ENCODE measurements at regions not wholly inside any gene's neighbourhood (a gene's known extent, or its start where the extent isn't known, plus 50 kb on each side); places are given as distances from the start of the nearest gene placed in this dataset.

DNA sequence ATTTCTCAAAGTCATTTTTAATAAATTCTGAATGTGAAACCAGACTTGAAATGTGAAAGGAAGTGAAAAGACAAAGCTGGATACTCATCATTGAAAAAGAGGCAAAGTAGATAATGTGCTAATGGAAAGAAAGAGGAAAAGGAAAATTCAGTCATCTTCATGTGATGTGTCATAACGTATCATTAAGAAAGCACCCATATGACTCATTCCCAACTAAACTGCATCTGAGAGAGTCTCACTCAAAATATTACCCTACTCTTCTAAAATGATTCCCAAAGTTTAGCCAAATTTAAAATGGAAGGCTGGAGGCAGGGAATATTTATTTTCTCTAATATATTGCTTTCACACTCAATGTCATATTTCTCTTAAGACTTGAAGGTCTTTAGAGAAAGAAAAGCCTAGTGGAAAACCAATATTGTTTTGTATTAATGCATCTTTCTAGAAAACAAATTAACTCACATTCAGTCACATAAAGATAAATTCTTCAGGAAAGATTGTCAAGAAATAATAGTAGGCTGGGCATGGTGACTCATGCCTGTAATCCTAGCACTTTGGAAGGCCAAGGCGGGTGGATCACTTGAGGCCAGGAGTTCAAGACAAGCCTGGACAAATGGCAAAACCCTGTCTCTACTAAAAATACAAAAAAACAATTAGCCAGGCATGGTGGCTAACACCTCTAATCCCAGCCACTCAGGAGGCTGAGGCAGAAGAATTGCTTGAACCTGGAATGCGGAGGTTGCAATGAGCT, 129.9 kb downstream of the SLC30A10 start:
- DNase-seq: no peak

DNA sequence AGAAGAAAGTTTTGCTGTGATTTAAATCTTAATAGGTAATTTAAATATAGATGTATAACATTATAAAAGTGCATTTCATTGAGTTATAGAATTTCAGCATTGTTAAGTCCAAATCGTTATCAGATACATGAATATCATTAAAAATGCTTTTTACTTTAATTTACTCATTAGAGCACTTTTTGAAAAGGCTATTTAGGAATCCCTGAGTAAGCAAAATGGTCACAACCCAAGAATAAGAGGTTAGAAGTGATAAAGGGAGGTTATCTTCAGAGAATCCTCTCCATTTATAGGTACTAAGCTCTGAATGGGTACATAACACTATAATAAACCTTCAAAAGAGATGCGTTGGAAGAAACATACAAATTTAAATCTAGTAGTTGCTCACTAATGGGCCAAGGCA, 130.7 kb downstream of the SLC30A10 start:
- no peak for DNase-seq

DNA sequence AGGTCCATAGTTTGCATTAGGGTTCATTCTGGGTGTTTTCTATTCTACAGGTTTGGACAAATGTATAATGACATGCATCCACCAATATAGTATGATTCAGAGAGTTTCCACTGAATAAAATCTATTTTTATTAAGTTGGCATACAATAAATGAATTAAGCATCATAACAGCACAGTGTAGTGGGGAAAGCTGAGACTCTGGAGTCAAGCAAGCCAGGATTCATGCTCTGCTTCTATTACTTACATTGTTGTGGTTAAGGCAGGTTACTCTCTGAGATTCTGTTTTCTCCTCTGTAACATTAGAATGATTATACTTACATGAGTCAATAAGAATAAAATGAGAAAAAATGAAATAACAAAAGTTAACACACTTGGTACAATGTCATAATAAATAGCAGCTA, 131.3 kb downstream of the SLC30A10 start:
- no peak for DNase-seq

DNA sequence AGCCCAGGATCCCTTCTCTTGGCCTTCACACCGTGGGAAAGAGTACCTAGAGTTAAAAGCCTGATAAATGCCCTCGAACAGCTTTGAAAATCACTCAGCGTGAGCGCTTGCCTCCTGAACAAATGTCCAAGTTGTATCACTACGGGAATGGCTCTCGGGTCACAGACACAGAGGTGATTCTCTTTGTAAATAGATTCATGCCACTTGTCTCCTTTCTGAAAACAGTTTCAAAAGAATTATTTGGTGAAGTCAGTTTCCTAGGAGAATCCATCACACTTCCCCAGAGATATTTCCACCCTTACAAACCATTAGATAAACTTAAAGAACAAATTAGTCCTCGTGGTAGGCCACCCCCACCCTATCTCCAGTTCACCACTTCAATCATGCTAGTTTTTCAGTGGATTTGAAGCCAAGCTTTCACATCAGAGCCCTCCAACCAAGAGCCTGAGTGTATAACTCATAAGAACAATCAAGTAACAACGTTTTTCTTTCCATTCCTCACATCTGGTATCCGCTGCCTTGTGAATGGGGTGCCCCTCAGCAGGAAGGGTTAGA, 132.9 kb downstream of the SLC30A10 start:
- no peak for DNase-seq

DNA sequence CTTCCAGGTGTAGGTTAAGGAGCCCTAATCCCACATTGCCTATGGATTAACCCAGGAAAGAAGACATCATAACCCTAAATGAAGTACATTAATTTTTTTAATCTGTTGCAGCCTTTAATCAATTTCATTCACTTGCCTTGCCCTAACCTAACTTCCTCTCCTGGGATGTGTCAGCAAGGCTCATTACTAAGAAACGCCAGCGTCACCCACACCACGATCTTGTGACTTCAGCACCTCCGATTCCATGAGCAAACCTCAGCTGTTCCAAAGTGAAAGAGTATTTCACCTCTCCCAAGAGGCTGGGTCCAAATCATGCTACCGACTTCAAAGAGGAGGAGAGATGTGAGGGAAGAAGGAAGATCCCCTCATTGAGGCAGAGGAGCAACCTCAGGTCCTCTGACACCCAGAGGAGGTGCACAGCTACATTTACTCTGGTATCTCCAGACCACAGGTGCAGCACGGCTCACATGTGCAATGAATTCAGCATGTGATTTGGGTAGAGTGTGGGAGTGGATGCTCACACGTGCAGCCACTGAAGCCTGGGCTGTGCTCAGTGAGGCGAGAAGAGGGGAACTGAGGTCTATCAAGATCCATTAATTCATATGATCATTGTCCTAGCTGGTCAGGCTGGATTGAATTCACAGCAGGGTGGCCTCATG, 134.1 kb downstream of the SLC30A10 start:
- no peak for DNase-seq

DNA sequence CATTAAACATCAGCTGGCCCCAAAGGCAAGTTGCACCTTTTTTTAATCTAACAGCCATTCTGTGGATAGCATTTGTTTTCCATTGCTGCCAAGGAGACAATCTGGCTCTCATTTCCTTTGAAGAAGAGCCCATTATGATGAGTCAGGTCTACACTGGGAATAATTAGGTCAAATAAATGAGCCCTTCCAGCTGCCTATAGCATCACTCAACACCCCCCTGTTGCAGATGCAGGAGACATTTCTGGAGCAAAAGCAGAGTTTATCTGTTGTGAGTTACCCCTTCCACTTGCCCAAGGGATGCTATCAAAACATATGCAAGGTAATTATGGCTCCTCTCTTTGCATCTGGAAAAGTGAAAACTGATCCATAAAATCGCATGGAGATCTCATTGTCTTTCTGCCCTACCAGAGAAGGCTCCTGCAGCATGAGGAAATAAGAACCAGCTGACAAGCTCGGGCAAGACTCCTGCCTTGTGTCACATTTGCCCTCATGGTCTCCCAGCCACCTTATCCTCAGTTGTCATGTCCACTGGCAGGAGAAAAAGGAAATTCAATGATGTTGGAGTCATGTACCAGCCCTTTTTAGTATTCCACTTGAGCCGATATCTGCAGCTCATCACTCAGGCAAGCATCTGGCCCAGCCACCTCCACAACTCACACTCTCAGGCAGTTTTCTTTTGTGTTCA, 135.9 kb downstream of the SLC30A10 start:
- no peak for DNase-seq

DNA sequence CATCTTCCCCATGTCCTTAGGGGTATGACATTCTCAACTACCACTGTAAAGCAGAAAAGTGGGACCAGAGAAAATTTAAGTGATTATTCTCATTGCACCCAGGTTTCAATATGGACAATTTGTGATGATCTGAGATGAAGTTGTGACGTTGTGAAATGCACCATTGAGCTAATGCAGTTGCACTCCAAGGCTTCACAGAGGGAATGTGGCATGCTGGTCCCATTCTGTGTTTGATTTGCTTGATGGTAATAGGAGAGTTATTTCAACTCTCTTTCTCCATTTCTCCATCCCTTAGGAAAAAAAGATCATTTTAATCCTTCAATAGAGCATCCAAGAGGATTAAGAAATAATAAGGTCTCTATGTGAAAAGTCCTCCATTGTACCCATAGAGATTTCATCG, 136.6 kb downstream of the SLC30A10 start:
- DNase-seq: no peak

DNA sequence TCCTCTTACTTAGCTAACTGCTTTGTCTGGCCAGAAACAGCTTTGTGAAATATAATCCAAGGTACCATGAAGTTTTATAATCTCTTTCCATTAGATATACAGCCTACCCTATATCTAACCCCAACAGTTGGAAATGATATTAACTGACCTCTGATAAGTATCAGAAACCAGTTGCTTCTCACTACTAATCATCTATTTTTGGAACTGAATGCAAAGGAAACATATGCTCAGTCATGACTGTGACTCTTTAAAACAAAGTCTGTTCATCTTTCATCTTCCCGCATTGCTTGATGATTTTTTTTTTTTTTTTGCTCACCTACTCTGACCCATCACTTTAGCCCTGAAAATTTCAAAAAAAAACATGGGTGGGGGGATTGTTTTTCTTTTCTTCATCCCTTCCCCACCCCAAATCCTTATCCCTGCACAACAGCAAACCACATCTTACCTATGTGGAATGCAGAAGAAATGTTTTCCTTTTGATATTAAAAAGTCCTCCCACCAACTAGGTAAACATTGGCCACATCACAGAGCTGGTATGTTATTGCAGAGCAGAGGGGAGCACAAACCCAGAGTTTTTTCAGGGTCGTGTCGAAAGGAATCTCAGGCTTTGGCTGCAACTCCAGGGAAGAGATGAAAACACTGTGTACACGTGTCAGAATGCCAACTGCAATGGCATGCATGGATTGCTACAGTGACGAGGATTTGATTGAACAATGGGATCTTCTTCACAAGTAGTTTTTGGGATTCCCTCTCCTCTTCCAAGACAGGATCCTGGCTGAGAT, 137.3 kb downstream of the SLC30A10 start:
- DNase-seq: no peak

DNA sequence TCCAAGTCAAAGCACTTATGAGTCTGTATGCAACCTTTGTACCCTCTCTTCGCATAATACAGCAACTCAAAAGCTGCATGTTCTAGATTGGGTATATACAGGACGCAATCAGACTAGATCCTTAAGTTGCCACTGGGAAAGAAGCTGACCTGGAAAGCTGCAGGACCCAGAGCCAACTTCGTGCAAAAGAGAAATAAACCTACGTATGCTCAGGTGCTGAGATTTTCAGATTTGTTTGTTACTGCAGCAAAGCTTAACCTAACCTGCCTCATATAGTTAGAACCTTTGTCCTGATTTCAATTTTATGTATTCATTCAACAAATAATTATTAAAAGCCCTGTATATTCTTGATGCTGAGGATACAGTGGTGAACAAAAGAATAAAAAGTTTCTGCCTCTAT, 139.7 kb downstream of the SLC30A10 start:
- no peak for DNase-seq

DNA sequence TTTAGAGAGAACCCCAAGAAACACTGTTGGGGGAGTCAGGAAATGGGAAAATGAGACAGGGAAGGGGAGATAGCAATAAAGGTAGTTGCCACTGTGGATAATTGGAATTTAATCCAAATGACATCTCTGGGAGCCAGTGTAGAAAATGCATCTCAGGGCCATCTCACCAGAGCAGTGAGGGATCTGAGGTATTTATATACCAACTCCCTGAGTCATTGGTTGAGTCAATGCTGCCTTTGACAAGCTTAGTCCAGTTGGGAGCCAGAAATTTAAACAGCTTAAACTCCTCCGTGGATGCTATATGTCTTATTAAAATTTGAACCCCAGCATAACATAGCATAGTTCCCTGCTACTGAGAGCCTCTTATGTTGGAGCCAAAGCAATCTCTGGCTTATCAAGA, 140.3 kb downstream of the SLC30A10 start:
- DNase-seq: no peak

DNA sequence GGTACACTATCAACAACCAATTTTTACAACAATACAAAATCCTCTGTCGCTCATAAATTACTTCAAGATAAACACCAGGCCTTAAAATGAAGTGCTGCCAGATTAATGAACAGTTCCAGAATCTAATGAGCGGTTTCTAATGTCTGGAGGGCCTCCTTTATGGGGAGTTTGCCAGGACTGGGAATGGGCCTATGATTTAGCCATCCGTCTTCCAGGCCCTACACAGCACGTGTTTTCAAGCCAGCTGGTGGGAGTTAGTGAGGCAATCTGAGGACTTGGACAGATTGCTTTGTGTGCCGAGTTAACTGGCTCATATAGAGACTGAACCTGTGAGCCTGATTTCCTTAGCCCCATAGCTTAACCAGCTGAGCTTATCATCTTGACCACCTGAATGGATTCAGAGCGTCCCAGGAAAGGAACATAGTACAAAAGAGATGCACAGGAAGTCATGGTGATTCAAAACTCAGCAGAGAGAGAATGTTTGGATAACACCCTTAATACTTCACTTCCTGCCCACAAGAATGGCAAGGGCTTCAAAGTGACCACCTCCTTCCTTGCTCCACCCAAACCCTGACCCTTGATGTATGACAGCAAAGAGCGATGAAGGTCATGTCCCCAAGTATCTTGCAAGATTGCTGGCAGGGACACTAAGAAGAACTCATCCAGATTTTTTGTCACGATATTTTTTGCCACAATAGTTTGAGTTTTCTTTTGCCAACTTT, 143.5 kb downstream of the SLC30A10 start:
- no peak for DNase-seq

DNA sequence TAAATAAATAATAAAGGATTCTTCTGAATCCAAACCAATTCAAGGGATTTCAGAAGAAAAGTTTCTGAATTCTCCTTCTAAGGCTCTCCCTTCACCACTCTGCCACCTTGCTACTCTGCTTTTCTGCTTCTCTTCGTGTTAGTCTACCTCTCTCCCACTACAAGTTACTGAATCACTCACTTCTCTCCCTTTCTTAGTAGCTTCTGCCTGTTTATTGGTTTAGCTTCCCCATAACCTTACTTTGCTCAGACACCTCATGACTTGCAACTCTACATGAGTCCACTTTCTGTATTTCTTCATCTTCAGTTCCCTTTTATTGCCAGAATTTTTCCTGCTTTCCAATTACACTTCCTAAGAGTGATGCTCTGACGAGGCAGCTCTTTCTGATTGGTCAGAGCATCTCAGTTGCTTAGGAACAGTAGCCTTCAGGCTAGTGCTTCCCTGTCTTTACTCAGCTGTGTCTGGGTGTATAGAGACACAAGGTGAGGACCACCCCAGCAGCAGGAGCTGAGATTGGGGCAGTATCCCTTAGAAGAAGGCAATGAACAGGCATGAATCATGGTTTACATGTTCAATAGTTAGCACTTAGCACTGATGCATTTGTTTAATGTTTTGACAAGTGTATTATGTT, 144.6 kb downstream of the SLC30A10 start:
- DNase-seq: no peak

DNA sequence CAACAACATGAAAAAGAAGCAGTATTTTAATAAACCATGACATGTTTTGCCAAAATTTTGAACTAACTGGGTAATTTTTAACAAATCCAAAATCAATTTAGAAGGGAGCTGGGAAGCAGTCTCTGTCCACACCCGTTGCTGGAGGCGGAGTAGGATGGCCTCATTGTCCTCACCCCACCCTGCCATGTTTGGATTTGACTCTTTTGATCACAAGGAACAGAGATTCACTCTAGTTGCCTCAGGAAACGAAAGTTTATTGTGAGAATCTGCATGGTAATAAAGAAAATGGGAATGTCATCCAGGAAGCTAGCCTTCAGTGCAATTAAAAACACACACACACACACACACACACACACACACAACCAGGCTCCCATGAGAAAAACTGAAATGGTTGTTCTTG, 145.4 kb downstream of the SLC30A10 start:
- no peak for DNase-seq

DNA sequence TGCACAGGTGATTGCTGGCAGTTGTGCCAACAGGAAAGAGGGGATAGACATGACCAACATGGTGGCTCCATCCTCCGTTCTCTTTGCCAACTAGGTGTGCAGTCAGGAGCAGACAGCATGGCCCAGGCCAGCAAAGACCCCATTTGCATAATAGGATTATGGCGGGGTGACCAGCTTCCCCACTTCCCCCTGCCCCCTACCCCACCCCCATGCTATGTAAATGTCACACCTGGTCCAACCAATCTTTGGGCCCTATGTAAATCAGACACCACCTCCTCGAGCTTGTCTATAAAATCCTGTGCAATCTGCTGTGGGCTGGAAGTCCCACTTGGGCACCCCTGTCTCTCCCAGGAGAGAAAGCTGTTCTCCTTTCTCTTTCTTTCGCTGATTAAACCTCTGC, 146.0 kb downstream of the SLC30A10 start:
- no peak for DNase-seq

DNA sequence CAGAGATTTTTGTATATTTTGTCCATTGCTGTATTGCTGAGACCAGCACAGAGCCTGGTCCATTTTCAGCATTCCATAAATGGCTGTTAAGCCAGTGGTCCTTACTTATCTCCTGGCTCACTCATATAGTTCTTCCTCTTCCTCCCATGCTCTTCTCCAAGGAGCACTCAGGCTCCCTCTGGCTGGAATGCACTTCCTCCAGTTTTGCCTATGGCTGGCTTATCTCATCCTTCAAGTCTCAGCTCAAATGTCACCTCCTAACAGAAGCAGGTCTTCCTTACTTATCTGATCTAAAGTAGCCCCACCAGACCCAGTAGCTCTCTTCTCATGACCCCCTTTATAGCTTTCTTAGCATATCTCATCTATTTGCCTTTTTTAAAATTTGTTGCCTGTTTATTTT, 146.9 kb downstream of the SLC30A10 start:
- no peak for DNase-seq

DNA sequence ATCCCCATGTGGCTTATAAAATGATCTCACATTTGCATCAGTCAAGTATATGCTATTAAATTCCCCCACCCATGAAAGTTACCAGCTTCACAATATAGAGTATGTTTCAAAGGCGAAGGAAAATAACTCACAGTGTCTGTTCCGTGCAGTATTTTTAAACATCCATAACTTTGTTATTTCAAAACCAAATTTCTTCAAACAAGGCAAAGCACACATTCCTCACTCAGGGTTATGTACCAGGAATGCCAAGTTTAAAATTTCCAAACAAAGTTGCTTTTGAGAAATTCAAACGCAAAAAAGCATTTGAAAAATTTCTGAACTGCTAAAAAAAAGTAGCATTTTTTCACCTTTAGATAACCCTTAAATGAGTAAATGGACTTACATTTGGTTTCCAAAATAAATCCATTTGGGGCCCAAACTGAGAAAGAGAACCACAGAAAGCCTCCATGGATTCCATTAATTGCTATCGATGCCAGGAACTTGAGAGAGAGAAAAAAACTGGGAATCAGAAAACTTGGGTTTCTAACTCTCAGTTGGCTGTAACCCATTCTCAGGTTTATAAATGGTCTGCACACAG, 149.5 kb downstream of the SLC30A10 start:
- no peak for DNase-seq

DNA sequence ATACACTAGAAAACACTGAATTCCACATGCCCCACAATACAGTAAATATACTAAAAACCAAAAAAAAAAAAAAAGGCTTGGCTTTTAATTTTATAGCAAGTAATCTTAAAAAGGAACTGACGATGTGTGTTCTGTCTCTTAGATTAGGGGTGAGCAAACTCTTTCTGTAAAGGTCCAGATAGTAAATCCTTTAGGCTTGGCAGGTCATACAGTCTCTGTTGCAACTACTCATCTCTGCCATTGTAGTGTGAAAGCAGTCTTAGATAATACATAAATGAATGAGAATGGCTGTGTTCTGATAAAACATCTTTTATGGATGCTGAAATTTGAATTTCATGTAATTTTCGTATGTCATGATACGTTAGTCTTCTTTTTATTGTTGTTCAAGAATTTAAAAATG, 150.2 kb downstream of the SLC30A10 start:
- no peak for DNase-seq

DNA sequence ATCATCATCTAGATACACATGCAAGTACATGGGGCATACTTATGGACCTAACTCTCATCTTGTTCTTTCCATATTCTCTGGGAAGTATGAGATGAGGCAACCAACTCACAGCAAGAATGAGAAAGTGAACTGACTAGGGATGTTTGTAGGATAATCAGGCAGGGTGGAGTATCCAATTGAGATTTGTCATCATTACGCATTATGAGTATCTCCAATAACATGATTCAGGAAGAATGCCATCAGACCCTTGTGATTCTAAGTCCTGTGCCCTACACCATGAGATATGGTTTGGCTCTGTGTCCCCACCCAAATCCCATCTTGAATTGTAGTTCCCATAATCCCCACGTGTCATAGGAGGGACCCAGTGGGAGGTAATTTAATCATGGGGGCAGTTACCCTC, 154.0 kb downstream of the SLC30A10 start:
- no peak for DNase-seq

DNA sequence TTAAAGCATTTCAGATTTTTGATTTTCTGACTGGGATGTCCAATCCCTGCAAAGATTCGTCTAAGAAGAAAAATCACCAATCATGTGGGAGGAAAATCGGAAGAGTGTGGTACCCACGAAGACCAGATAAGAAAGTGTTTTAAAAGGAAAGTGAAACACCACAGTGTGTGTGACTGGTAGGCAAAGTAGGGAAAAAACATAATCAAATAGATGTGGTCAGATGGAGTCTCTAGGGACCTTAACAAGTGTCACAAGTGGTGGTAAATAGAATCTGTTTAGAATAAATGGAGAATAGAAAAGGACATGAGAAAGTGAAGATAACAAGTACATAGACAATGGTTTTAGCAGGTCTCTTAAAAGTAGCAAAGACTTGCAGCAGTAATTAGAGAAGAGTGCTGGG, 154.6 kb downstream of the SLC30A10 start:
- no peak for DNase-seq

DNA sequence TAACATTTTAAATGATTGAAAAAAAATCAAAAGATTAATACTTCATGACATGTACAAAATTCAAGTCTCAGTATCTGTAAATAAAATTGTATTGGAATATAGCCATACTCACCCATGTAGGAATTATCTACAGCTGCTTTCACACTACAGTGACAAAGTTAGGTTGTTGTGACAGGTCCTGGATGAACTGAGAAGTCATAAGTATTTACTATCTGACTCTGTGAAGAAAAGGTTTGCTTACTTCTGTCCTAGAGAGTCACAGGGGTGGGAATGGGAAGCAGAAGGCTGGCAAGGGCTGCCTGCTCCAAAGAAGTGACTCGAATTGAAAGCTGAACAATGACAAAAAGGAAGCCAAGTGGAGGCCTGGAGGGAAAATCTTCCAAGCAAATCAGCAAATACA, 155.2 kb downstream of the SLC30A10 start:
- DNase-seq: no peak

DNA sequence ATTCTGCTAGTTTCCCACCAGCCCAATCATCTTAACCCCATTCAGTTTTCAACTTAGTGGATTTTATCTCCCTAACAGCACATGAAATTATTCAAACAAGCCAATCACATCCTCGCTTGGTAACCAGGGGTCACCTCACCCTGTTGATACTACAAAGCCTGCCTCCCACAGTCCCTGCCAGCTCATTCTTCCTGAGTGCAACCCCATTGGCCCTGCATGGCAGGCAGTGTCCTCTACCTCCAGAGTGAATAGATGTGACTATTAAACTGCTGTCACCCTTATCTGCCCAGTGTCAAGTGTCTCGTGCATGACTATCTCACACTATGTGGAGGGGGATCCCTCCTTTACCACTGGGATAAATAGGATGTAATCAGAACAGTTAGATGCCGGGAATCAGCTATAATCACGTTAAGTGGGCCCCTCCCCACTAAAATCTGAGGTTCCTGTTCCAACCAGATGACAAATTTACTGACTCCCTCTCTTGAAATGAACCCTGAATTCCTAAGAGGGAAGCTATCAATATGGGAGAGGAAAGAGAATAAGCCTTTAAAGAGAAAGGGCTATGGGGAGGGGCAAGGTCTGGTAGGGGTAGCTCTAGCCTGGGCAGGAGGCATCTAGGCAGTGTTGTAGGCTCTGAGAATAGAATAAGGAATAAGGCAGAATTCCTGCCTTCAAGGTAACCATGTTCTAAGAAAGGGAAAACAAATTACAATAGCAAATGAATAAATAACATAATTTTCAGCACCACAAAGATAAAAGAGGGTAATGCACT, 155.9 kb downstream of the SLC30A10 start:
- no peak for DNase-seq

All from GDM1 (cell line).